ENCODE measurements at regions not wholly inside any gene's neighbourhood (a gene's known extent, or its start where the extent isn't known, plus 50 kb on each side); places are given as distances from the start of the nearest gene placed in this dataset.

DNA sequence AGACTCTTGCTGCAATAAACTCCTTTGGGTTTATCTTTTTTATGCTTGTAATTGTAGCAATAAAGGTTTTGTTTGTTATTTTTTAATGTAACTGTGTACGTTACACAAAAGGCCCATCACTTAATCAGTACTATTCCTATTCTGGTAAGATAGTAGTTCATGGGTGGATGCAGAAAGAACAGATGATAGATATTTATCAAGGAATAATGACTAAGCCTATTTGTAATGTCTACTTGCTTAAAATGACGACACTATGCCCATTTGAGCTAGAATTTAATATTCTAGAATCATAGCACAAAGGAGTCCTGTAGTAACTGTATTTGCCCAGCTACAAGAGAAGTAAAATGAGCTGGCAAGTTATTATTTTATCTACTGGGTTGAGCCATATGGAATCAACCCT, 235.4 kb upstream of the DYNLRB2 start:
- TF ChIP-seq, protein P1, sequence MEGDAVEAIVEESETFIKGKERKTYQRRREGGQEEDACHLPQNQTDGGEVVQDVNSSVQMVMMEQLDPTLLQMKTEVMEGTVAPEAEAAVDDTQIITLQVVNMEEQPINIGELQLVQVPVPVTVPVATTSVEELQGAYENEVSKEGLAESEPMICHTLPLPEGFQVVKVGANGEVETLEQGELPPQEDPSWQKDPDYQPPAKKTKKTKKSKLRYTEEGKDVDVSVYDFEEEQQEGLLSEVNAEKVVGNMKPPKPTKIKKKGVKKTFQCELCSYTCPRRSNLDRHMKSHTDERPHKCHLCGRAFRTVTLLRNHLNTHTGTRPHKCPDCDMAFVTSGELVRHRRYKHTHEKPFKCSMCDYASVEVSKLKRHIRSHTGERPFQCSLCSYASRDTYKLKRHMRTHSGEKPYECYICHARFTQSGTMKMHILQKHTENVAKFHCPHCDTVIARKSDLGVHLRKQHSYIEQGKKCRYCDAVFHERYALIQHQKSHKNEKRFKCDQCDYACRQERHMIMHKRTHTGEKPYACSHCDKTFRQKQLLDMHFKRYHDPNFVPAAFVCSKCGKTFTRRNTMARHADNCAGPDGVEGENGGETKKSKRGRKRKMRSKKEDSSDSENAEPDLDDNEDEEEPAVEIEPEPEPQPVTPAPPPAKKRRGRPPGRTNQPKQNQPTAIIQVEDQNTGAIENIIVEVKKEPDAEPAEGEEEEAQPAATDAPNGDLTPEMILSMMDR (IDR thresholded peaks at IDR 0.05; ENCODE audit: low read length, missing control alignments) = no peak
- H3K4me3 ChIP-seq (replicated peaks; ENCODE audit: low read depth, low read length) = no peak overlapping the region
- no peak for DNase-seq (ENCODE audit: low read depth)

DNA sequence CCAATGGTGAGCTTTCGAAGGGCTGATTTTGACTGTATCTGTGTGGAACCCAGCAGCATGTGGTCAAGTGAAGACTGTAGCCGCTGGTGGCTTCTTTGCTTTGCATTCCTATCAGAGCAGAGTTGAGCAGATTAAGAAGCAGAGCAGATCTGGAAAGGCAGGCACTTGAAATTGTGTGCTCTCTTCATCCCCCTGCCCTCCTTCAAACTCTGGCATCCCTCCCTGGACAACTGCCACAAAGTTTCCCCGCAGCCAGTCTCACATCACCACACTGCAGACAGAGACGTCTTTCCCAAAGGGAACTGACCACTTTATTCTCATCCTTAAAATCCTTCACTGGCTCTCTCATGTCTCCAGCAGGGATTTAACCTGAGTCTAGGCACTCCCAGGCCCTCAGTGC, 237.1 kb upstream of the DYNLRB2 start:
- TF ChIP-seq, protein P1 (IDR thresholded peaks at IDR 0.05; ENCODE audit: low read length, missing control alignments) = no peak
- no peak overlapping the region for H3K4me3 ChIP-seq (replicated peaks; ENCODE audit: low read depth, low read length)
- no peak for DNase-seq (ENCODE audit: low read depth)

DNA sequence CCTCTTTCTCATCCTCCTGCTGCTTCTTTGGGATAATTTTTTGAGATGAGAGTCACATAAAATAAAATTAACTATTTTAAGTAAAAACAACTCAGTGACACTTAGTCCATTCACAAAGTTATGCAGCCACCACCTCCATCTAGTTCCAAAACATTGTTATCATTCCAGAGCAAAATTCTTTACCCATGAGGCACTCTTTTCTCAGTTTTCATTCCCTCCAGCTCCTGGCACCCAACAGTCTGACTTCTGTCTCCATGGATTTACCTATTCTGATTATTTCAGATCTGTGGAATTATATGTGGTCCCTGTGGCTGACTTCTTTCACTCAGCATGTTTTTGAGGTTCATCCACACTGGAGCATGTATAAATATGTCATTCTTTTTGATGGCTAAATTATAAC, 239.9 kb upstream of the DYNLRB2 start:
- TF ChIP-seq, protein P1 (IDR thresholded peaks at IDR 0.05; ENCODE audit: low read length, missing control alignments) = no peak
- peak; percentile 27 for DNase-seq (ENCODE audit: low read depth)
- H3K4me3 ChIP-seq (replicated peaks; ENCODE audit: low read depth, low read length) = no peak overlapping the region

GRCh38 chr16:80300456-80300855, 240.3 kb upstream of the DYNLRB2 start:
- no peak overlapping the region for H3K4me3 ChIP-seq (replicated peaks; ENCODE audit: low read depth, low read length)
- DNase-seq (ENCODE audit: low read depth) = no peak
- TF ChIP-seq, protein P1 (IDR thresholded peaks at IDR 0.05; ENCODE audit: low read length, missing control alignments) = no peak

GRCh38 chr16:80299416-80299815, 241.4 kb upstream of the DYNLRB2 start:
- DNase-seq (ENCODE audit: low read depth) = no peak
- no peak overlapping the region for H3K4me3 ChIP-seq (replicated peaks; ENCODE audit: low read depth, low read length)

DNA sequence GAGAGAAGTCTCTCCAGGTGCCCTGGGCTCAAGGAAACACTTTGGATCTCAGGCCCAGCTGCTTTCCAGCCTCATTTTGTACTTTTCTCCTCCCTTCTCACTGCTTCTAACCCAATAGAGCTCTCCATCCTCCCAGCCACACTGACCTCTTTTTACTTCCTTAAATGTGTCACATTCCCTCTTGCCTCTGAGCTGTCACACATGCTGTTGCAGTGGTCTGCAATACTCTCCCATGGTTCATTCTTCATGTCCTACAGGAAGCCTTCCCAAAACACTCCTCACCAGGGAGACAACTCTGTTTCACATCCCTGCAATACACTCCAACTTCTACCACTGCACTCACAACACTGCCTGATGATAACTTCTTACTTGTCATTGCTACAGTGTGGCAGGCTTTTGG, 242.1 kb upstream of the DYNLRB2 start:
- no peak overlapping the region for H3K4me3 ChIP-seq (replicated peaks; ENCODE audit: low read depth, low read length)
- DNase-seq (ENCODE audit: low read depth) = no peak
- TF ChIP-seq, protein P1 (IDR thresholded peaks at IDR 0.05; ENCODE audit: low read length, missing control alignments) = no peak

More at GRCh38 chr16:80299416-80299815, 241.4 kb upstream of the DYNLRB2 start:
- TF ChIP-seq, protein P1 (IDR thresholded peaks at IDR 0.05; ENCODE audit: low read length, missing control alignments) = no peak

DNA sequence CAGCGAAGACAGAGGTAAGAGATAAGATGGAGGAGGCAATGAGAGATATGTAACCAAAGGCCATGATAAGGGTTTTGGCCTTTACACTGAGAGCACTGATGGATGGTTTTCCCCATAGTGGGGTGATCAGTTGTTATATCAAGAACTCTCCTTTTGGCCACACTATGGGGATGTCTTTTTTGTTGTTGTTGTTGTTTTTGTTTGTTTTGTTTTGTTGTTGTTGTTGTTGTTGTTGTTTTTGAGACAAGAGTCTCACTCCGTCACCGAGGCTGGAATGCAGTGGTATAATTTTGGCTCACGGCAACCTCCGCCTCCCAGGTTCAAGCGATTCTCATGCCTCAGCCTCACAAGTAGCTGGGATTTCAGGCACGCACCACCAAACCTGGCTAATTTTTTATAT, 244.8 kb upstream of the DYNLRB2 start:
- TF ChIP-seq, protein P1 (IDR thresholded peaks at IDR 0.05; ENCODE audit: low read length, missing control alignments) = no peak
- no peak overlapping the region for H3K4me3 ChIP-seq (replicated peaks; ENCODE audit: low read depth, low read length)
- no peak for DNase-seq (ENCODE audit: low read depth)
